ENCODE measurements at regions not wholly inside any gene's neighbourhood (a gene's known extent, or its start where the extent isn't known, plus 50 kb on each side); places are given as distances from the start of the nearest gene placed in this dataset.

- Histone ChIP-seq H3K4me1 (no peaks in the 10 kb centered on the region), H3K36me3 (ENCODE audit: insufficient read depth in 1 of 2, low read depth in 1 of 2) (no peaks in the 10 kb centered on the region), H3K4me3 (no peak overlapping the region), H3K27me3 (ENCODE audit: insufficient read depth in 3 of 3, low read length in 2 of 3) (peaks cover 0 to 4% (median 0%) of the 10 kb centered on the region in 3 donors), H3K9me3 (no peaks in the 10 kb centered on the region), H3K27ac (no peak overlapping the region)
- intact Hi-C loops (cut with DNase I): loop anchor here (10.0 kb wide), 2 partner anchors 65 to 85 kb away; no protein-coding TSS in a partner anchor
- TF ChIP-seq CTCF (IDR thresholded peaks at IDR 0.05): no peak
- ATAC-seq (no peak), DNase-seq (no peak)
- 89 to 91% (median 89%) methylated on average over 42 to 43 of the region's 43 CpGs for WGBS, 3 donors
Observed at GRCh38 chr16:35749253-35750141, 2290.1 kb downstream of the TP53TG3F start.

DNA sequence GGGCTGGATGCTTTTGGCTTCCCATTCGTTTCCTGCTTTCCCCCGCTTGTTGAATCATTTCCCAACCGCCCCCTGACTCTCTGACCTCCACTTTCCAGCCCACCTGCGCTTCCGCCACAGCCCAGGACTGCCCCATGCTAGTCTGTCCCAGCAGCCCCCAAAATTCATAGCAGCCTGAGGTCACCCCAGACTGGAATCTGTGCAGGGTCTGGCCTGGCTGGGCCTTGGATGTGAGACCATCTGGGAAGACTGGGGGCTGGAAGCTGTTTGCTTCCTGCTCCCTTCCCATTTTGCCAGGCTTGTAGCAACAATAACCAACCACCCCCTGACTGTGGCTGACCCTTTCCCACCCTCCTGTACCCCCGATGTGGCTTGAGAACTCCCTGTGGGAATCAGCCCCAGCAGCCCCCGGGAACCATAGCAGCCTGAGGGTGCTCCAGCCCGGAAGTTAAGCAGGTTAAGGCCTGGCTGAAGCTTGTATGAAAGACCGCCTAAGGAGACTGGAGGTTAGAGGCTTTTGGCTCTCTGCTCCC lies 2290.8 kb downstream of the TP53TG3F start:
- intact Hi-C loops (cut with DNase I): loop anchor here in 1 of 2 donors (10.0 kb wide), 1 partner anchor 85 kb away; no protein-coding TSS in a partner anchor
- Histone ChIP-seq H3K4me3 (no peak overlapping the region), H3K36me3 (ENCODE audit: insufficient read depth in 1 of 2, low read depth in 1 of 2) (no peaks in the 10 kb centered on the region), H3K4me1 (no peaks in the 10 kb centered on the region), H3K27ac (no peak overlapping the region), H3K9me3 (no peaks in the 10 kb centered on the region), H3K27me3 (ENCODE audit: insufficient read depth in 3 of 3, low read length in 2 of 3) (peaks cover 0 to 4% (median 0%) of the 10 kb centered on the region in 3 donors)
- no peak for TF ChIP-seq CTCF (IDR thresholded peaks at IDR 0.05)
- no peak for ATAC-seq
- DNase-seq: no peak
- 80 to 86% (median 84%) methylated on average over 9 of the region's 9 CpGs for WGBS, 3 donors

DNA sequence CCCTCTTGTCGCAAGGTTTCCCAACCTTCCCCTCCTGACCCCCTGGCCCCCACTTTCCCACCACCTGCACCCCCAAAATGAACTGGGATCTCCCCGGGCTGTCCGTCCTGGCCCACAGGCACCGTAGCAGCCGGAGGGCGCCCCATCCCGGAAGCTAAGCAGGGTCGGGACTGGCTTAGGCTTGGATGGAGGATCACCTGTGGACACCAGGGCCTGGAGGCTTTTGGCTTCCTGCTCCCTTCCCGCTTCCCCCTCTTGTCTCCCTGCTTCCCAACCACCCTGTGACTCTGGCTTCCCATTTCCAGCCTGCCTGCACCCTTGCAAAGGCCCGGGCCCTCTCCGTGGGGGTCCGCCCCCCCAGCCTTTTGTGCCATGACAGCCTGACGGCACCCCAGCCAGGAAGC lies 2291.3 kb downstream of the TP53TG3F start:
- TF ChIP-seq CTCF (IDR thresholded peaks at IDR 0.05): no peak
- 84 to 93% (median 87%) methylated on average over 13 of the region's 13 CpGs for WGBS, 3 donors
- Histone ChIP-seq H3K27me3 (ENCODE audit: insufficient read depth in 3 of 3, low read length in 2 of 3) (peaks cover 0 to 4% (median 0%) of the 10 kb centered on the region in 3 donors), H3K36me3 (ENCODE audit: insufficient read depth in 1 of 2, low read depth in 1 of 2) (no peaks in the 10 kb centered on the region), H3K4me1 (no peaks in the 10 kb centered on the region), H3K4me3 (no peak overlapping the region), H3K27ac (no peak overlapping the region), H3K9me3 (no peaks in the 10 kb centered on the region)
- DNase-seq: peak in 1 of 2 donors; percentile 44
- intact Hi-C loops (cut with DNase I): loop anchor here in 1 of 2 donors (10.0 kb wide), 1 partner anchor 84 kb away; no protein-coding TSS in a partner anchor
- no peak for ATAC-seq

DNA sequence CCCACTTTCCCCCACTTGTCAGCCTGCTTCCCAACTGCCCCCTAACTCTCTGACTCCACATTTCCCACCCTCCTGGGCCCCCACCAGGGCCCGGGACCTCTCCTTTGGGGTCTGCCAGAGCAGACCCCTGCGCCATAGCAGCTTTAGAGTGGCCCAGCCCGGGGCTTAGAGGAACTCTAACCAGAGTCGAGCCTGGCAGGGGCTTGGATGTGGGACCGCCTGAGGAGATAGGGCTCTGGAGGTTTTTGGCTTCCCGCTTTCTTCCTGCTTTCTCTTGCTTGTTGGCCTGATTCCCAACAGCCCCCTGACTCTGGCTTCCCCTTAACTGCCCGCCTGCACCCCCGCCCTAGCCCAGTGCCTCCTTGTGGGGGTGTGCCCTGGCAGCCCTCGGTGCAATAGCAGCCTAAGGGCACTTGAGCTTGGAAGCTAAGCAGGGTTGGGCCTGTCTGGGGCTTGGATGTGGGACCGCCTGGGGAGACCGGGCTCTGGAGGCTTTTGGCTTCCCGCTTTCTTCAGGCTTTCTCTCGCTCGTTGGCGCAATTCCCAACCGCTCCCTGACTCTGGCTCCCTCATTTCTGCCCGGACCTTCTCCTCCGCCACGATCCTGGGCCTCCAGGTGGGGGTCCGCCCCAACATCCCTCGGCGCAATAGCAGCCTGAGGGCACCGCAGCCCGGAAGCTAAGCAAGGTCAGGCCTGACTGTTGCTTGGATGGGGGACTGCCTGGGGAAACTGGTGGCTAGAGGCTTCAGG lies 2292.0 kb downstream of the TP53TG3F start:
- Histone ChIP-seq H3K36me3 (ENCODE audit: insufficient read depth in 1 of 2, low read depth in 1 of 2) (no peaks in the 10 kb centered on the region), H3K4me3 (no peak overlapping the region), H3K27ac (no peak overlapping the region), H3K4me1 (no peaks in the 10 kb centered on the region), H3K27me3 (ENCODE audit: insufficient read depth in 3 of 3, low read length in 2 of 3) (peaks cover 0 to 4% (median 0%) of the 10 kb centered on the region in 3 donors), H3K9me3 (no peaks in the 10 kb centered on the region)
- TF ChIP-seq CTCF (IDR thresholded peaks at IDR 0.05): no peak
- WGBS, 3 donors: 89 to 92% (median 90%) methylated on average over 23 to 24 of the region's 24 CpGs
- DNase-seq: no peak
- intact Hi-C loops (cut with DNase I): loop anchor here in 1 of 2 donors (10.0 kb wide), 1 partner anchor 83 kb away; no protein-coding TSS in a partner anchor
- ATAC-seq: no peak
